ENCODE measurements at regions not wholly inside any gene's neighbourhood (a gene's known extent, or its start where the extent isn't known, plus 50 kb on each side); places are given as distances from the start of the nearest gene placed in this dataset.

DNA sequence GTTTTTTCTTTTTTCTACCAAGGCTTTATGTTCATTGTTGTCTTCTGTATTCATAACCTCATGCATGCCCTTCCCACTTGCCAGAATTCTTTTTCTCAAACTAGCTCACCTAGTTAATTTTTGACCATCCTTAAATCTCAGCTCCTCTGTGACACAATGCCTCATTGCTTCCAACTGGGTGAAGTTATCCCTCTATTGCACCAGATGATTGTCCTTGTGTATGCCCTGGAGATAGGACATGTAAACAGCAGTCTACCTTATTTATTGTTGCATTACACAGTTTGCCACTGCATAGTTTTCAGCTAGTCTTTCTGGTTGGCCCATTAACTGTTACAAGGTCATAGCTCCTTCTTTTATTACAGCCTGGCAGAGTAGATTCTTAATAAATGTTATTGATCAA, 763.1 kb upstream of the COBL start:
- TF ChIP-seq FOXA1 (IDR thresholded peaks at IDR 0.05) (no peak), ARNT (IDR thresholded peaks at IDR 0.05) (no peak), LEF1 (IDR thresholded peaks at IDR 0.05; ENCODE audit: borderline replicate concordance) (no peak), ELF4 (IDR thresholded peaks at IDR 0.05) (no peak), FOXM1 (IDR thresholded peaks at IDR 0.05; ENCODE audit: borderline replicate concordance) (no peak), BHLHE40 (IDR thresholded peaks at IDR 0.05; ENCODE audit: borderline replicate concordance) (no peak), L3MBTL2 (conservative IDR thresholded peaks at IDR 0.05) (no peak), SUZ12 (IDR thresholded peaks at IDR 0.05) (no peak), NFRKB (IDR thresholded peaks at IDR 0.05) (no peak), ZNF384 (IDR thresholded peaks at IDR 0.05) (no peak), TARDBP (IDR thresholded peaks at IDR 0.05) (no peak), HDGF (IDR thresholded peaks at IDR 0.05; ENCODE audit: borderline replicate concordance) (no peak), FOXK2 (IDR thresholded peaks at IDR 0.05) (no peak), CTBP1 (IDR thresholded peaks at IDR 0.05; ENCODE audit: borderline replicate concordance) (no peak), SP1 (IDR thresholded peaks at IDR 0.05) (no peak)
- TF ChIP-seq, protein P1, sequence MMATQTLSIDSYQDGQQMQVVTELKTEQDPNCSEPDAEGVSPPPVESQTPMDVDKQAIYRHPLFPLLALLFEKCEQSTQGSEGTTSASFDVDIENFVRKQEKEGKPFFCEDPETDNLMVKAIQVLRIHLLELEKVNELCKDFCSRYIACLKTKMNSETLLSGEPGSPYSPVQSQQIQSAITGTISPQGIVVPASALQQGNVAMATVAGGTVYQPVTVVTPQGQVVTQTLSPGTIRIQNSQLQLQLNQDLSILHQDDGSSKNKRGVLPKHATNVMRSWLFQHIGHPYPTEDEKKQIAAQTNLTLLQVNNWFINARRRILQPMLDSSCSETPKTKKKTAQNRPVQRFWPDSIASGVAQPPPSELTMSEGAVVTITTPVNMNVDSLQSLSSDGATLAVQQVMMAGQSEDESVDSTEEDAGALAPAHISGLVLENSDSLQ (IDR thresholded peaks at IDR 0.05): no peak
- ChIA-PET POLR2A (no interaction called here), CTCF (no interaction called here)
- DNase-seq (ENCODE audit: extremely low spot score): no peak

GRCh38 chr7:52077571-52077970, 761.0 kb upstream of the COBL start:
- ChIA-PET CTCF (no interaction called here), POLR2A (no interaction called here)
- no peak for DNase-seq (ENCODE audit: extremely low spot score)
- TF ChIP-seq HDGF (IDR thresholded peaks at IDR 0.05; ENCODE audit: borderline replicate concordance) (no peak), CTBP1 (IDR thresholded peaks at IDR 0.05; ENCODE audit: borderline replicate concordance) (no peak), FOXK2 (IDR thresholded peaks at IDR 0.05) (no peak), ZNF384 (IDR thresholded peaks at IDR 0.05) (no peak), SP1 (IDR thresholded peaks at IDR 0.05) (no peak), ARNT (IDR thresholded peaks at IDR 0.05) (no peak), L3MBTL2 (conservative IDR thresholded peaks at IDR 0.05) (no peak), FOXM1 (IDR thresholded peaks at IDR 0.05; ENCODE audit: borderline replicate concordance) (no peak), FOXA1 (IDR thresholded peaks at IDR 0.05) (no peak), NFRKB (IDR thresholded peaks at IDR 0.05) (no peak), LEF1 (IDR thresholded peaks at IDR 0.05; ENCODE audit: borderline replicate concordance) (no peak), TARDBP (IDR thresholded peaks at IDR 0.05) (no peak), BHLHE40 (IDR thresholded peaks at IDR 0.05; ENCODE audit: borderline replicate concordance) (no peak), SUZ12 (IDR thresholded peaks at IDR 0.05) (no peak)
- TF ChIP-seq, protein P1 (IDR thresholded peaks at IDR 0.05): no peak

GRCh38 chr7:52074912-52075311, 758.3 kb upstream of the COBL start:
- no peak for DNase-seq (ENCODE audit: extremely low spot score)
- ChIA-PET CTCF (no interaction called here), POLR2A (no interaction called here)
- TF ChIP-seq, protein P1 (IDR thresholded peaks at IDR 0.05): no peak
- TF ChIP-seq NFRKB (IDR thresholded peaks at IDR 0.05) (no peak), ARNT (IDR thresholded peaks at IDR 0.05) (no peak), CTBP1 (IDR thresholded peaks at IDR 0.05; ENCODE audit: borderline replicate concordance) (no peak), FOXK2 (IDR thresholded peaks at IDR 0.05) (no peak), SUZ12 (IDR thresholded peaks at IDR 0.05) (no peak), FOXM1 (IDR thresholded peaks at IDR 0.05; ENCODE audit: borderline replicate concordance) (no peak), SP1 (IDR thresholded peaks at IDR 0.05) (no peak), TARDBP (IDR thresholded peaks at IDR 0.05) (no peak), ZNF384 (IDR thresholded peaks at IDR 0.05) (no peak), LEF1 (IDR thresholded peaks at IDR 0.05; ENCODE audit: borderline replicate concordance) (no peak), FOXA1 (IDR thresholded peaks at IDR 0.05) (no peak), L3MBTL2 (conservative IDR thresholded peaks at IDR 0.05) (no peak), ELF4 (IDR thresholded peaks at IDR 0.05) (no peak), HDGF (IDR thresholded peaks at IDR 0.05; ENCODE audit: borderline replicate concordance) (no peak), BHLHE40 (IDR thresholded peaks at IDR 0.05; ENCODE audit: borderline replicate concordance) (no peak)

- TF ChIP-seq ZNF384 (IDR thresholded peaks at IDR 0.05) (no peak), L3MBTL2 (conservative IDR thresholded peaks at IDR 0.05) (no peak), ARNT (IDR thresholded peaks at IDR 0.05) (no peak)
- ChIA-PET POLR2A (no interaction called here), CTCF (no interaction called here)
- DNase-seq (ENCODE audit: extremely low spot score): no peak
Observed at GRCh38 chr7:52074071-52074470, 757.5 kb upstream of the COBL start.

DNA sequence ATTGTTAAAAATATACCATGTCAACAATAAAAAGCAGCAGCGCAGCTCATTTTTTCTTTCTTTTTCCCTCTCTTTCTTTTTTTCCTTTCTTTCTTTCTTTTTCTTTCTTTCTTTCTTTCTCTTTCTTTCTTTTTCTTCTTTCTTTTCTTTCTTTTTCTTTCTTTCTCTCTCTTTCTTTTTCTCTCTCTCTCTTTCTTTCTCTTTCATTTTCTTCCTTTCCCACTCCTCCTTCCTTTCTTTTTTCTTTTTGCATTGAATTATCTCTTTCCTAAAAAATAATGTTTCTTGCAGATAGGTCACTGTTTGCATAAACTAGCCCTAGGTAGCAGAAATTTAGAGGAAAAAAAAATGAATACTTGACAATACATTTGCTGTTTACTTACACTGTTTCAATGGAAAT, 755.1 kb upstream of the COBL start:
- TF ChIP-seq SP1 (IDR thresholded peaks at IDR 0.05) (no peak), FOXK2 (IDR thresholded peaks at IDR 0.05) (no peak), FOXM1 (IDR thresholded peaks at IDR 0.05; ENCODE audit: borderline replicate concordance) (no peak), FOXA1 (IDR thresholded peaks at IDR 0.05) (no peak), NFRKB (IDR thresholded peaks at IDR 0.05) (no peak), TARDBP (IDR thresholded peaks at IDR 0.05) (no peak), HDGF (IDR thresholded peaks at IDR 0.05; ENCODE audit: borderline replicate concordance) (no peak), ZNF384 (IDR thresholded peaks at IDR 0.05) (no peak), ELF4 (IDR thresholded peaks at IDR 0.05) (no peak), SUZ12 (IDR thresholded peaks at IDR 0.05) (no peak), L3MBTL2 (conservative IDR thresholded peaks at IDR 0.05) (no peak), BHLHE40 (IDR thresholded peaks at IDR 0.05; ENCODE audit: borderline replicate concordance) (no peak), ARNT (IDR thresholded peaks at IDR 0.05) (no peak), CTBP1 (IDR thresholded peaks at IDR 0.05; ENCODE audit: borderline replicate concordance) (no peak), LEF1 (IDR thresholded peaks at IDR 0.05; ENCODE audit: borderline replicate concordance) (no peak)
- TF ChIP-seq, protein P1 (IDR thresholded peaks at IDR 0.05): no peak
- DNase-seq (ENCODE audit: extremely low spot score): no peak
- POLR2A ChIA-PET: no interaction called here
- CTCF ChIA-PET: no interaction called here

All from HEK293T (cell line).